ENCODE measurements at regions not wholly inside any gene's neighbourhood (a gene's known extent, or its start where the extent isn't known, plus 50 kb on each side); places are given as distances from the start of the nearest gene placed in this dataset.

GRCh38 chr17:22131740-22132139 lies 439.4 kb downstream of the KCNJ18 start:
- no peak for TF ChIP-seq CTCF (IDR thresholded peaks at IDR 0.05)
- no peak for TF ChIP-seq POLR2AphosphoS5 (IDR thresholded peaks at IDR 0.05)
- TF ChIP-seq EP300 (IDR thresholded peaks at IDR 0.05) = no peak
- no peak for TF ChIP-seq POLR2A (IDR thresholded peaks at IDR 0.05)
